HTR-8/SVneo (cell line): ENCODE measurements at regions not wholly inside any gene's neighbourhood (a gene's known extent, or its start where the extent isn't known, plus 50 kb on each side); places are given as distances from the start of the nearest gene placed in this dataset.
A peak's percentile ranks its signal among the peaks of the same experiment; 100 is the strongest.

ENCODE experiments used
- DNase-seq: peaks from one replicate; pipeline ENCODE4 v3.0.0; 2011; ENCODE audit warnings: low spot score, mixed read lengths; ENCODE audit not compliant: insufficient read length
- FAIRE-seq: peaks from 2 replicates; lab custom pipeline; 2011; peaks lifted over from hg19 to GRCh38; lab: Jason Lieb, UNC

DNA sequence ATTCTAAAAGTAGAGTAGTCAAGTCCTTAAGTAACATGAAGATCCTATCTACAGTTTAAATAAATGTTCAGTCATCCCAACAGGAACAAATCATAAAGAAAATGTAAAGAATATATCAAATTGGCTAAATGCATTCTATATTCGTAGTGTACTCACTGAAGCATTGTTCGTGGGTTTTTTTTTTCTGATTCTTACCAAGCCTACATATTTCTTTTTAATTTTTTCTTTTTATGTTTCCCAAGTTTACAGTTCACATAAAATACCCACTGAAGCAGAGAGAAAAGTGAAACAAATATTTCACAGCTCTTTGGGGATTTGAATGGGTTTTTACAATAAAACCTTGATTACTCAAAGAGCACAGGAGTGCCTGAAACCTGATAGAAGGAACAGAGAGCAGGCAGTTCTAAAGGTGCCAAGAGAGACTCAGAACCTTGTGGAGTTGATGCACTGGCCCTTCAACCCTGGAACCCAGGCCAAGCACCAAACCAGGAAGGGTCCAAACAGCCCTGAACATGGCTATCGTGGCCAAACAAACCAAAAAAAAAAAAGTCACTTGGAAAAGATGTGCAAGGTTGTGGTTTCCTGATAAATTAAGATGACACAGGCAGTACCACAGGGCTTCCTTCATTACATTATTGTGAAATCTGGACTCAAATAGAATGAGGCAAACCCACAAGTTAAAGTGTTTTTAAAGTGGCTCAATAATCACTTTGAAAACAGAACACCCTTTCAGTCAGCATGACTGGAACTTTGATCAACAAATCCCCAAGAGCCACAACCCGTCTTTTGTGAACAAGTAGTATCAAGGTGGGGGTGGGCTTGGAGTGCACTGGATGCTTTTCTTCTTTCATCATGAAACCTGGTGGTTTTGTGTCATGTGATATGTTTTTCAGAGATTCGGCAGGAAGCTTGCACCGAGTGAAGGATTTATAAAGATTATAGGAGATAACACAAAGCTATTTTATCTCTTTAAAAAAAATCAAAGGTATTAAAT lies 245.0 kb upstream of the FN1 start:
- DNase-seq (peak; percentile 22), FAIRE-seq (no peak)

DNA sequence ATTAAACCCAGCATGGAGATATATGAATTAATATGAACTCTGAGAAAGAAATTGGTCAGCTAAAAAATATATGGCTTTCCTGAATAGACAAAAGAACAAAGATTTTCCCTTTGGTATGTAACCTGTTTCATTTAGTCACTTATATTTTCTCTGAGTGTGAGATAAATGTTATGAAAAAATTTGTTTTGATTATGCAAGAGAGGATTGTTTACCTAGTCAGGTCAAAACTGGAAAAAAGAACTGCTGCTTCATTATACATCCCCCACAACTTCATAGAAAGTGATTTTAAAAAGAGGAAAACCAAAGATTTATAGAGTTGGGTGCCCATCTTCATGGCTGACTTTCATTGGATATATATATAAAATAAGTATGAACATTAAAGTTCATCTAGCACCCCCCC lies 242.2 kb upstream of the FN1 start:
- DNase-seq: no peak
- no peak for FAIRE-seq

DNA sequence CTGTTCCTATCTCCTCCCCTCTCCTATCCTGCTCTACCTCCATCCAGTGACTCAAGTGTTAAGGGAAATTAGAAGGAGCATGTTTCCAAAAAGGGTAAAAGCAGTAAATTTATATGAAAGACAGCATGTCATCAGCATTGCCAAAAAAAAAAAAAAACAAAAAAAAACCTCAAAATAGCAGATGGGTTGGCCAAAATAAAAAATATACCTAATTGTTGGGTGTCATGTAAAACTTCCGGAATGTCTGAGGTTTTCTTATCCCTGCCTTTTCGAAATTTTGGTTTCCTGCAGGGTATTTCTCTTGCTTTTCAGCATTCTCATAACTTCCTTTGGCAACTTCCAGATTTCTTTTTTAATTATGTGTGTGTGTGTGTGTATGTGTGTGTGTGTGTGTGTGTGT lies 241.6 kb upstream of the FN1 start:
- DNase-seq (no peak), FAIRE-seq (no peak)

DNA sequence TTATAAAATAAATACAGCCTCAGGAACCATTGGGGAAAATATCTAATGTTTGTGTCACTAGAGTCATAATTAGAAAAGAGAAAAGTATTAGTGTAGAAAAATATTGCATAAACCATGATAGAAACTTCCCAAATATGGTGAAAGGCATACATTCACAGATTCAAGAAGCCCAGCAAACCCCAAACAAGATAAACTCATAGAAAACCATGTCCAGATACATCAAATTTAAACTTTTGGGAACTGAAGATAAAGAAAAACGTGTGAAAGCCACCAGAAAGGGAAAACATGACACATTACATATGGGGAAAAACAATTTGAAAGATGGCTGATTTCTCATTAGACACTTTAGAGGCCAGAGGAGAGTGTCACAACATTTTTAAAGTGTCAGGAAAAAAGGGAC lies 236.5 kb upstream of the FN1 start:
- DNase-seq (no peak), FAIRE-seq (no peak)

DNA sequence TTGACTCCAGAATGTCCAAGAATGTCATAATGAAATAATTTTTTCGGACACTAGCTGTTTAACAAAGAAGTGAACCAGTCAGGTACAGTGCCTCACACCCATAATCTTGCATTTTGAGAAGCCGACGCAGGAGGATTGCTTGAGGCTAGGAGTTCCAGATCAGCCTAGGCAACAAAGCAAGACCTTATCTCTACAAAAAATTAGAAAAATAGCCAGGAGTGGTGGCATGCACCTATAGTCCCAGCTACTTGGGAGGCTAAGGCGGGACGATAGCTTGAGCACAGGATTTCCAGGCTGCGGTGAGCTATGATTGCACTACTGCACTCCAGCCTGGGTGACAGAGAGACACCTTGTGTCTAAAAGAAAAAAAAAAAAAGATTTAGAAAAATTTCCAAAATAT lies 235.8 kb upstream of the FN1 start:
- no peak for DNase-seq
- FAIRE-seq: no peak

DNA sequence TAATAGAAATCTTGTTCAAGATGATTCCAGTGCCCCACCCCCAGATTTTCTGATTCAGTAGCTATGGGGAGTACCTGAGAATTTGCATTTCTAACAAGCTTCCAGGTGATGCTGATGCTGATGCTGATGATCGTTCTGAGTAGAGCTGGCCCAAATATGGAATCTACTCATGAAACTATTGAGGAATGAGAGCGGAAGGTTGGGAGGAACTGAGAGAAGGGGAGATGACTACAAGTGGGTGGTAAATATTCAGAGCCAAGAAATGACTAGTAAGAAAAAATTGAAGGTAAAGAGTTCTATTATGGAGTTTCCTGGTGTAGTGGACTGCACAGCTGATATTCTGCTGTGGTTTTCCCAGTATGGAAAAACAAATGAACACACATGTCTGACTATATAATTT lies 235.4 kb upstream of the FN1 start:
- no peak for FAIRE-seq
- DNase-seq: no peak

DNA sequence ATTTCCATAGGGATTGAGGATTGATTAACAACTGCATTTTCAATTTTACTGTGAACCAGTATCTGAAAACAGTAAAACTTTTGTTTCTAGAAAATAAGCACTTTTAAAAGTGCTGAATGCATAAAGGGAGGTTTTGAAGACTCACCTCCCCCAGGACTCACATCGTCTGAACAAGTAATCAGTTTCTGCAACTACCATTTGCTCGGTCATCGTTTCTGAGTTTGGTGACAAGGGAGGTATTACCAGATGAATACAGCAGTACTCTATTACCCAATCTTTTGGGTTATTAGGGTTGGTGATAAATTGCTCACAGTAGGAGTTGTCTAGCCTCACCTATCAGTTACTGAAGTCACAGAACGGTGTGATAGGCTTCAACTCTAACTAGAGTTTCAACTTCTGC lies 234.5 kb upstream of the FN1 start:
- FAIRE-seq: no peak
- no peak for DNase-seq

DNA sequence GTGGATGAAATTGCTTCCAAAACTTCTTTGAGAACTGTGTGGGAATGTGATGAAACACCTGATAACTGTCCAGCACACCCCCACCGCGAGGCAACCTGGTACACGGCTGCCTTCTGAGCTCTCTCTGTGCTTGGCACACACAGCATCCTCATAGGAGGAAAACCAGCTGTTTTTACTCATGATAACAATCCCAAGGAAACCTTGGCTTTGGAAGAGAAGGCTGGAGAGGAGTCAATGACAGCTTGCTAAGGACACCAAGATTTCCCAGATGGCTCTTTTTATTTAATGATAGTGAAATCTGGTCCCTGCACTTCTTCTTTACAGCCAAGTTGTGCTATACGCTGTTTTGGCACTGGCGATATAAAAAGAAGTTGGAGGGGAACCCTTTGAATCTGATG lies 232.5 kb upstream of the FN1 start:
- DNase-seq: no peak
- no peak for FAIRE-seq

DNA sequence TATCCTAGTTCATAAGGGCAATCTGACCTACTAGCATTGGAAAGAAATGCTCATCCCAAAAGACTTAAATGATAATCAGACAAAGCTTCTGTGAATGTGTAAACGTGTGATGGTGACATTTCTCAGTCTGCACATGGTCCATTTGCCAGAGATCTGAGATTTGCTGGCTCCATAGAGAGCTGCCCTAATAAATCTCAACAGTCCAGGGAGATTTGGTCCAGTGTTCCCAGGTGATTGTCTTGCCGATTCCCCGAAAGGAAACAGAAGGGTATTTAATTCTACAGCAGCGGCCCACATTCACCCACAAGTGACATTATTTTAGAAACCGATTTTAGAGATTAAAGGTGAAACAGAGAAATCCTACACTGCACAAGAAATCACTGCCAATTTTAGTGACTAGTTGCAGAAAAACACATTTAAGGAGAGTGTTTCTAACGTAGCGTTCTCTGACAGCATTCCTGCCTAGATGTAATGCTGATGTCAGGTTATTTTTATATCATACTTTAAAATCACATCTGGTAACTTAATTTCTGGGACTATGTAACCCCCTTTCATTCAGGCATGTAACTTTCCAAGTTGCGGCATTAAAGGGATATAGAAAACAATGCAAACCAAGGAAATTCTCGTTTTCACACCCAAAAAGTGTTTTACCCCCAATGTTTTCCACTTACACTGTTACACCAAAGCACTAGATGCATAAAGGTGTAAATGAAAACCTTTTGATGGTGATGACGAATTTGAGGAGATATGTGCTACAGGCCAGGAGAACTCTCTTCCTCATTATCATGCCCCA lies 231.9 kb upstream of the FN1 start:
- DNase-seq (no peak), FAIRE-seq (no peak)

DNA sequence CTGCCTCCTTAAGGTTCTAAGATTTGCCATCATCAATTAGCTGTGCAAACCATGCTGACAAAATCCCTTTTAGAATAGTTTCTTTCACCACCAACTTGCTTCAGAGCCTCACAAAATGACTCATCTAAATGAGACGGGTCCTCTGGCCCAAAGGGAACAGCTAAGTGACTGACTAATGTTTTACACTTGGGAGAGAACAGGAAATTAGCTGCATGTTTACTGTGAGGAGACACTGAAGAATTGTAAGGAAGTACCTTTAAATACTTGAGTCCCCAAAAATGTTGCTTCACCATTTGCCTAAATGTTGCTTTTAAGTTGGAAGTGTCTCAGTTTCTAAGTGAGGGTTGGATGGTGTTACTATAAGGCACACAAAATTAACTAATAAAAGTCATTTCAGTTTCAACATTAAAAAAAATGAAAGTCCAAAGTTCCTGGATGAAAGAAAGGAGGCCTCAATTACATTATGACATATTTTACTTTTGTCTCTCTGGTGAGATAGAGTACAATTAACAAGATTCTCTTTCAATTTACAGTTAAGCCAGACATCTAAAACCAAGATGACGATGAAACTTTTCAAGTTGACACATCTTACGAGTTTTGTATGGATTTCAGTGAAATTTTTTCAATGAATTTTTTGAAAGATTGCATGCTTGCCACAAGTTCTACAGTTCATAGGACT lies 229.1 kb upstream of the FN1 start:
- peak; percentile 70 for DNase-seq
- FAIRE-seq: peak; percentile 36

DNA sequence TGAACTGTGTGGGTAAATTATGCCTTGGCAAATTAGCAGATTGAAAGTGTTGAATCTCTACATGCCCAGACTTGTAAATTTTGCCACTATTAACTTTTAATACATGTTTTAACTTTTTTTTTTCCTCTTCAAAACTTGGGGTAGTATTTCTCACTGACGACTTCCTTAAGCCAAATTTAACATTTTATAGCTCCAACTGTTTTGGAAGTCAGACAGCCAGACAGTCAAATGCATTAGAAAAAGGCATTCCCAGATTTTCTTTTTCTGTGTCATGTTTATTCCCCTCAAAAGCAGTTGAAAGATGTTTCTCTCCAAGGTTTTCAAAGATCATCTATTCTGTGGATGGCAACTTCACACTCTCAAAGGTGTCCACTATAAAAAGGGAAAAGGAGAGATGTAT lies 226.8 kb upstream of the FN1 start:
- FAIRE-seq (no peak), DNase-seq (no peak)

DNA sequence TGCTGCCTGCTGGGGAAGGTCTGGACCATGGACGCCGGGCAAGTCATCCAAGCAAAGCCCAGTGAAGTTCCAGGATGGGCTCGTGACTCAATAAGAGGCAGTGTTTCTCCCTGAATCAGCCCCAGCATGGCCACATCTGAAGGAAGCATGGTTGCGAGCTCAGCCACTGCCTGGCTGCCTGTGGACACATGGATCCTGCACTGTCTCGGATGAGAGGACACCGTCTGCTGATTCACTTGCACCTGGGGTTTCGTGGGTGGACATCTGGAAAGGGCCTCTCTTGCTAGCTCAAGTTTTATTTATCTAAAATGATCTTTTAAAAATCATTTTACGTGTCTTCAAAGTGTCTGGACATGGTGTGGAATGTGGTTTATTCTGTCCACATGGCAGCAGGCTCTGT lies 224.8 kb upstream of the FN1 start:
- DNase-seq: no peak
- FAIRE-seq: no peak

DNA sequence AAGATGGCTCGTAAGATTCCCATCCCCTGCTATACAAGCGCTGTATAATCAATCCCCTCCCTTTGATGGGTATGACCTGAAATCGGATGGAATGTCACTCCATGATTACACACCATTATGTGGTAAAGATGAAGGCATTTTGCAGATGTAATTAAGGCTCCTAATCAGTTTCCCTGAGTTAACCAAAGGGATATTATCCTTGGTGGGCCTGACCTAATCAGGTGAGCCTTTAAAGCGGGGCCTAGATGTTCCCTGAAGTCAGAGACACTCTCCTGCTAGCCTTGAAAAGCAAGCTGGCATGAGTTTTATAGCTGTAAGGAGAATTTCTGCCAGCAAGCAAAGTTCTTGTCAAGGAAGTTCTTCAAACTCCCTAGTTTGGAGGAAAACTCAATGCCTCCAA lies 223.8 kb upstream of the FN1 start:
- DNase-seq: no peak
- no peak for FAIRE-seq

DNA sequence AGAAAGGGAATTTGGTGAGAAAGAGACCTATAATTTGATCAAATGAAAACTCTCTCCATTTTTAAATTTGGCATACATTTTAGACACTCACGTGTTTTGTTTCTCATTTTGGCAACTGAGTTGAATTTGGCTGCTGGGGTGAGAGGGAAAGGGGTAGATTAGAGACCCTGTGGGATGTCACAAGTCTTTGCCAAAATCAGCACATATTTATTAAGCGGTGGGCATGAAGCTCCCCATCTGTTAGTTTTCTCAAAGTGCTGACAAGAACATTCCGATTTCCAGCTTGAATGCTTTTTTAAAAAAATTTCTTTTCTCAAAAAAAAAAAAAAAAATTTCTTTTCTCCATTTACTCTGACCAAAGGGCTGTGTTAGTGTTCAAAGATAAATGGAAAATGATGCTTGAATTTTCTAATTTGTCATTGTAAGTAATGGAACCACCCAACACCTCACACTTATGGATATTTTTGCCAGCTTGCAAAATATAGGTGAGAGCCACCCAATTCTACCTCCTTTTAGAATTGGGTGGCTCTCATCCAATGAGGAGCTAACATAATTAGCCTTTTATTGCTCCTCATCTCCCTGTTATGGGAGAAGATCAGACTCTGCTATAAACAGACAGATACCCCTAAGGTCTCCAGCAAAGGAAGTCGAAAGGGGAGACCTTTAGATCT lies 222.9 kb upstream of the FN1 start:
- DNase-seq (no peak), FAIRE-seq (no peak)

DNA sequence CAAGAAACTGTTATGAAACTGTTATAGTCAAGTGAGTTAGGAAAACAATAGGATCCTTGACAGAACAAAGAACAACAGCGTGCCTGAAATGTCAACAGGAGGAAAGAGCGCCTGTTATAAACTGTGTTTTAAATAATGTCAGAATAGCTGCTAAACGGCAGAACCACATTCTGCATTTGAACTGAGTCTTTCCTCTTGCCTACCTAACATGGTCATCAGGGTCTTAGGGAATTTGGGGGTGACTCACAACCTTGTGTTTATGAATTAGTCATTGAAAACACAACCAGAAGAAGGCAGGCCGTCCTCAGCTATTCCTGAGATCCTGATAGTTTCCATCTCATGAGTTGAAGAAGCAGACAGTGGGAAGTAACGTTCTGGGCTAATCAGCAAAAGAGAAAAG lies 222.0 kb upstream of the FN1 start:
- FAIRE-seq (peak; percentile 49), DNase-seq (peak; percentile 36)

DNA sequence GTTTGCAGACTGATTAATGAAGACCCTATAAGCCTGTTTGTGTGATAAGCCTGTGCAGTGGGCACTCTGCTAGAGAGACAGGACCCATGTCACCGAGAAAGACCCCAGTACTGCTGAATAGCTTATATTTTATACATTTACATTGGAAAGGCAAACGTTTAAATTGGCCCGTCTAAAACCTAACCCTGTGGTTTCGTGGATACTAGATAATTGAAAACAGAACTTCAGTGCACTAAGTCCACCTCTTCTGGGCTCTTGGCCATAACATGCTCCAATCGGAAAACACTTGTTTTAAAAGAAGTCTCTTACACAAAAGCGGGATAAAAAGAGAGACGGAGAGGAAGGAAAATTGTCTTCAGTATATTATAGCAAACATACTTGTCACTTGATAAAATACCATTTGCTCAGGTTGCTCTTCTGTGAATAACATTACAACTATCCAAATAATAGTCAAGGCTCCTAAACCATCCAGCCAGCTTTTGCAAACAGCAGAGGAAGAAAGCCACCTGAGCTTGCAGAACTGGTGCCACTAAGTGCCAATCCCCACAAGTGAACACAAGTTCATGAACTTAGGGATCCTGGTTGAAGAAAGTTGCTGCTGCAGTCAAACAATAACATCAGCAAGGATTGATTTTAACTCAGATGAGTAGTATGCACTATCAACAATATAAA lies 218.4 kb upstream of the FN1 start:
- DNase-seq: no peak

DNA sequence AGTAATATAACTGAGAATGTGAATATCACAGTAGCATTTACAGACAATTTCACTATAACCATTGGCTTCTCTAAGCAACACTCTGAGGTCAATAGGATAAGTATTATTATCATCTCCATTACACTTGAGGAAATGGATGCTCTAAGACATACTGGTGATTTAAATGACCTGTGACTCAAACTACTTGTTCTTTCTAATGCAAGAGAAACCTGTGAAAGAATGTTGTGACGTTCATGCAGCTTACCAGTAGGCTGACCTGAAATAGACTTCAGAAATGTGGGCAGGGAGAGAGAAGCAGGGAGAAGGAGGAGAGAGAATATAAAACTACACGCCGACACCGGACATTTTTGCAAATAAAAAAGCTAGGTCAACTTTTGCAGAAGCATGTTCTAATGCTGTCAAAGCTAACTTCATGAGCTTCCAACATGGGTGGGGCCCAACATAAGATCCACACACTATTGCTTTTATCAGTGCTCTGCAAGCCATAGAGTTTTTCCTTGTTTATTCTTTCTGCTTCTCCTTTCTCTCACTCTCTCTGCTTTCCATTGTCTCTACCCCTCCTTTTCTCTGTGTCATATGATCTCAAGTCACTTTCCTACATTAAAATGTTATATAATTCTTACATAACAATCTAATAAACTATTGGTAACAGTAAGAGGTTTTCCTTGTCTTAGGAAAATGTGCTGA lies 217.6 kb upstream of the FN1 start:
- FAIRE-seq (no peak), DNase-seq (no peak)

More for the DNA sequence above, 218.4 kb upstream of the FN1 start:
- FAIRE-seq: no peak

DNA sequence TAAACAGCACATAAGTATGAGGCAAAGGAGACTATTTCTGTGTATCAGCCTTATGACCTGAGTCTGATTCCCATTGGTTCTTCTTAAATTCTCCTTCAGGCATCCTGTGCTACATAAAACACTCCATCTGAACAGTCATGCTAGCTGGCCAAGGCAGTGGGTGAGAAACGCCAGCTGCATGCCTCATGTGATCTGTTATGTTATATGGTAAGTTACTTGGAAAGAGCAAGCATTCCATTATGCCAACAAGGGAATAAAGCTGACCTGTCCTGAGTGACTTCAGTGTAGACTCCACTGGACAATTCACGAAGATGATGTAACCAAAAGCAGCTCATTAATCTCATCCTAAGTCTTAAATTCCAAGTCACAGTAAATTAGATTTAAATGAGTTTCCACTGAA lies 216.5 kb upstream of the FN1 start:
- DNase-seq: no peak
- FAIRE-seq: no peak

DNA sequence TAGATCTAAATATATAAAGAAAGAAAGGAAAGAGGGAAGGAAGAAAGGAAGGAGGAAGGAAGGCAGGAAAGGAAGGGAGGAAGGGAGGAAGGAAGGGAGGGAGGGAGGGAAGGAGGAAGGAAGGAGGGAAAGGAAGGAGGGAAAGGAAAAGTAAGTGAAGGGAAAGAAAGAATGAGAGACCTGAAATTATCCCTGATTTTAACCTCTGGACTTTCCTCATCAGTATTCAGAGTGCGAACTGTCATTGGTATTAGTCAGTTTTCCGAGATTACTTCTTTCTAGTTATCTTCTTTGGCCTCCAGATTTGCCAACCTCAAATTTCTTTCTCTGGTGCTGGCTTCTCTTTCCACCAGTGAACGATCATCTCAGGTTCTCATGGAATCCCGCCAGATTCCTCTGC lies 215.5 kb upstream of the FN1 start:
- FAIRE-seq (no peak), DNase-seq (no peak)
